ENCODE measurements at regions not wholly inside any gene's neighbourhood (a gene's known extent, or its start where the extent isn't known, plus 50 kb on each side); places are given as distances from the start of the nearest gene placed in this dataset.

DNA sequence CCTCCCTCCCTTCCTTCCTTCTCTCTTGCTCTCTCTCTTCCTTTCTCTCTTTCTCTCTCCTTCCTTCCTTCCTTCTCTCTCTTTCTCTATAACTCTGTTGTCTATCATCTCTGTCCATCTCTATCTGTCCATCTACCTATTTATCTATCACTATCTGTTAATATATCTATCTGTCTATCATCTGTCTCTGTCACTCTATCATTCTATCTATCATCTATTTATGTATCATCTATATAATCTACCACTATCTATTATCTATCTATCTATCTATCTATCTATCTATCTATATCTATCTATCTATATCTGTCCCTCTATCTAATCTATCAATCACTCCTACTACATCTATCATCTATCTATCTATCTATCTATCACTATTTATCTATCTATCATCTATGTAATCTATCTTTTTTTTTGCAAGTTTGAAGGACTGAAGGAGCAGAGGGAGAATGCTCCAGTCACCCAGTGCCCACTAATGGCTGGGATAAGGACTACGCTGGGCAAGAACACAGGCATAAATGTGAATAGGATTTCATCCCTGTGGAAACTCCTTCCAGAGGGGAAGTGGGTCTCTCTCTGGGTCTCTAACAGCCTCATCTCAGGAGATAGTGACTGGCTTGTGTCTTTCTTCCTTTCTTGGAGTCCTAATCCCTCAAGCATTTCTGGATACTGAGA lies 427.0 kb downstream of the LPIN1 start:
- TF ChIP-seq POLR2A (IDR thresholded peaks at IDR 0.05): no peak
- TF ChIP-seq, protein P1, sequence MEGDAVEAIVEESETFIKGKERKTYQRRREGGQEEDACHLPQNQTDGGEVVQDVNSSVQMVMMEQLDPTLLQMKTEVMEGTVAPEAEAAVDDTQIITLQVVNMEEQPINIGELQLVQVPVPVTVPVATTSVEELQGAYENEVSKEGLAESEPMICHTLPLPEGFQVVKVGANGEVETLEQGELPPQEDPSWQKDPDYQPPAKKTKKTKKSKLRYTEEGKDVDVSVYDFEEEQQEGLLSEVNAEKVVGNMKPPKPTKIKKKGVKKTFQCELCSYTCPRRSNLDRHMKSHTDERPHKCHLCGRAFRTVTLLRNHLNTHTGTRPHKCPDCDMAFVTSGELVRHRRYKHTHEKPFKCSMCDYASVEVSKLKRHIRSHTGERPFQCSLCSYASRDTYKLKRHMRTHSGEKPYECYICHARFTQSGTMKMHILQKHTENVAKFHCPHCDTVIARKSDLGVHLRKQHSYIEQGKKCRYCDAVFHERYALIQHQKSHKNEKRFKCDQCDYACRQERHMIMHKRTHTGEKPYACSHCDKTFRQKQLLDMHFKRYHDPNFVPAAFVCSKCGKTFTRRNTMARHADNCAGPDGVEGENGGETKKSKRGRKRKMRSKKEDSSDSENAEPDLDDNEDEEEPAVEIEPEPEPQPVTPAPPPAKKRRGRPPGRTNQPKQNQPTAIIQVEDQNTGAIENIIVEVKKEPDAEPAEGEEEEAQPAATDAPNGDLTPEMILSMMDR (IDR thresholded peaks at IDR 0.05): no peak

DNA sequence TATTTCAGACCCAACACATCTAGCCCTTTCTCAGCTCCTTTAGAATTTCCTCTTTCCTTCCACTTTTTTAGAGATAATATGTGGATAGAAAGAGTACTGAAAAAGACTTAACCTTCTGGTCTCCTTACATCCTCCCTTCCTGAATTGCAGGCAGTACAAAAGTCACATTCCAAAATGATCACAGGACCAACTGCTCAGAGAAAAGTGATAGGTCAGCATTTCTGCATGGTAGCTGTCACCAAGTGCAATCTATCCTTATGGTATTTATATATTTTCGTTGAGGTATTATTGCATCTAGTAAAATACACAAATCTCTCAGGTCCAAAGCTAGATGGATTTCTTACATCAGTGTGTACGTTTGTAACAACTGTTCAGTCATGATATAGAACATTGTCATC lies 427.5 kb downstream of the LPIN1 start:
- no peaks in the 10 kb centered on the region for H3K36me3 ChIP-seq
- H3K27me3 ChIP-seq: no peaks in the 10 kb centered on the region
- no peak for TF ChIP-seq POLR2A (IDR thresholded peaks at IDR 0.05)
- TF ChIP-seq, protein P1 (IDR thresholded peaks at IDR 0.05): no peak
- H3K4me1 ChIP-seq: peaks cover 0 to 24% (median 4%) of the 10 kb centered on the region in 4 donors
- H3K4me3 ChIP-seq: no peak overlapping the region
- DNase-seq: no peak
- H3K27ac ChIP-seq: no peak overlapping the region
- no peaks in the 10 kb centered on the region for H3K9me3 ChIP-seq

More for the DNA sequence above, 427.0 kb downstream of the LPIN1 start:
- Histone ChIP-seq H3K27me3 (no peaks in the 10 kb centered on the region), H3K4me3 (no peak overlapping the region), H3K4me1 (peaks cover 0 to 24% (median 4%) of the 10 kb centered on the region in 4 donors), H3K36me3 (no peaks in the 10 kb centered on the region), H3K27ac (no peak overlapping the region), H3K9me3 (no peaks in the 10 kb centered on the region)
- no peak for DNase-seq

DNA sequence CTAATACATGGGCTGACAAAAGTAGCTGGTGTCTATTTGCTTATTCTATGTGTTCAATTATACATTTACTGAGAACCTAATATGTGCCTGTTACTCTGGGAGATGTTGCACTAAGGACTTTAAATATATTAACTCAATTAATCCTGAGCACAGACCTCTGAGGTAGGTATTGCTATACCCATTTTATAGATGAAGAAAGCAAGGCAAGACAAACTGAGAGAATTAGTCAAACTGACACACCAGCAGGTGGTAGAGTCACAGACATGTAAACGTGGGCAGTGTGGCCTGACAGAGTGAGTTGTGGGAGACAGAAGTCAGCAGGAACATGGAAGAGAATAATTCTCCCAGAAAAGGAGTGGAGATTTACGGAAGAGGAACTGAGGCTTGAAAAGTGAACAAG lies 428.9 kb downstream of the LPIN1 start:
- DNase-seq: no peak
- Histone ChIP-seq H3K4me1 (peaks cover 0 to 14% (median 0%) of the 10 kb centered on the region in 4 donors), H3K27me3 (no peaks in the 10 kb centered on the region), H3K27ac (no peak overlapping the region), H3K9me3 (no peaks in the 10 kb centered on the region), H3K36me3 (no peaks in the 10 kb centered on the region), H3K4me3 (no peak overlapping the region)
- TF ChIP-seq, protein P1 (IDR thresholded peaks at IDR 0.05): no peak
- no peak for TF ChIP-seq POLR2A (IDR thresholded peaks at IDR 0.05)

DNA sequence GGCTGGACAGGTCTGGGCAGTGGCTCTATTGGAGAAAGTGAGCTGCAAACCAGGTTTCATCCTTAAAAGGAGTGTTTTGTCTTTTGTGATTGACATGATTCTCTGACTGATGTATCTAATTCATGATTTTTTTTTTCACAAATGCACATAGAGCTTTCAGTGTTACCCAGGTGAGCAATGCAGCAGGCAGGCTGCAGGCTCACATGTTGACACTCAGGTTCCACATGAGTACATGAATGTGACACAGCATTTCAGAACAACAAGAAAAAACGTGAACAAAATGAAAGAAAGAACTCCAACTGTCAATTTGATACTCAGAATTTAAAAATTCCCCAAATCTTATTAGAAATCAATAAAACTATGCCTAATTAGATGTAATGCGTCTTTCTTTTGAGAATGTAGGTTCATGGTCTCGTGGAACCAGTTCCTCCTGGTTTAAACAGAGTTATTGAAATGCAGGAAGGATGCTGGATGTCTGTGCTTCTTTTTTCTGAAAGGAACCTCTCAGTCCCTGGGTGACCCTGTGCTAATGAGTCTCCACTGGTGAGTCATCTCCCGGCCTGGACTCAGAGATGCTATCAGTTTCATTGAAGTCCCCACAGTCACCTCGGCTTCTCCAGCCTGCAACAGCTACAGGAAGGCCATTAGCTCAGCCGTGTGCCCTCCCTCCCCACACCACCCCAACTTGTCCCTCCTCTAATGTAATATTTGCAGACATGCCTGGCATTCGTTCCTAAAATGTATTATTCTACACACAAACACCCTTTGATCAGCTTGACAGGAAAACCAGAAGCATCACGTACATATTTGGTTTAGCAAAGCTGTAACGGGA lies 430.4 kb downstream of the LPIN1 start:
- H3K36me3 ChIP-seq: no peaks in the 10 kb centered on the region
- peaks cover 0 to 14% (median 0%) of the 10 kb centered on the region in 4 donors for H3K4me1 ChIP-seq
- no peaks in the 10 kb centered on the region for H3K9me3 ChIP-seq
- peak overlapping the region in 3 of 4 donors; percentile 23 to 47 (median 40) for H3K27ac ChIP-seq
- TF ChIP-seq, protein P1 (IDR thresholded peaks at IDR 0.05): no peak
- no peak for TF ChIP-seq POLR2A (IDR thresholded peaks at IDR 0.05)
- no peak overlapping the region for H3K4me3 ChIP-seq
- no peaks in the 10 kb centered on the region for H3K27me3 ChIP-seq
- peak in 2 of 3 donors; percentile 32 to 60 for DNase-seq

DNA sequence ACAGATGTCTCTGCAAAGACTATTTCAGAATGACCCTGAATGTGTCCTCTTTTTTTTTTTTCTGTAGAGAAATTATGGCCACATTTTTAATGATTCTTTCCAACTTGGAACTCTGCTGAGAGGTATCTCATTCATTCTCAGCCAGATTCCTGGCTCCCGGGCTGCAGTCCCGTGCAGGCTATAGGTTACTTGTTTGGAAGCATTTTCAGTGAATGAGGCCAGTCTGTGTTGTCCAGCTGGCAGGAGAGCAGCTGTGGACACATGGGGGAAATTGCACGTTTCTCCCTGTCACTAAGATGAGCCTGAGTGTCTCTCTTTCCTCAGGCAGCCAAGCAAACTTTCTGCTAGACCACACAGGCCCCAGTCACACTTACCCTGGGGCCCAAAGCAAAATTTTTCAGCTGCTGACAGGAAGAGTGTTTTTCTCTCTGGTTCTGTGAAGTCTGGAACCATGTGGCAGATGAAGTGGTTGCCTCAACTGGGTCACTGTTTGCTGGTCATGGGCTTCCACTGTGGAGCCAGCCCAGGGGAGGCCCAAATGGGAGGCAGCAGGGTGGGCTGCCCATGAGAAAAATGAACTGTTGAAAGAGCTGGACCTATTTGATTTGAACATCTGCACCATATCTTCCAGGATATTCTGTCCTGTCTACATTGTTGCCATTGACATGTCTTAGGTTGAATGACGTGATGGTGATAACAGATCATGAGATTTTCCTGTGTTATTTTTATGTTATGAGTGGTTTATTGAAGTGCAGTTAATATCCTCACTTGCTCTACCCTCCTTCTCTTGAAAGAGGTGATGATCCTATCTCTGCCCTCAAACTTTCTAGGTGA lies 431.2 kb downstream of the LPIN1 start:
- peaks cover 0 to 14% (median 0%) of the 10 kb centered on the region in 4 donors for H3K4me1 ChIP-seq
- no peak for TF ChIP-seq POLR2A (IDR thresholded peaks at IDR 0.05)
- TF ChIP-seq, protein P1 (IDR thresholded peaks at IDR 0.05): no peak
- peak in 1 of 3 donors; percentile 37 for DNase-seq
- H3K9me3 ChIP-seq: no peaks in the 10 kb centered on the region
- no peak overlapping the region for H3K4me3 ChIP-seq
- peak overlapping the region in 3 of 4 donors; percentile 23 to 47 (median 40) for H3K27ac ChIP-seq
- H3K36me3 ChIP-seq: no peaks in the 10 kb centered on the region
- no peaks in the 10 kb centered on the region for H3K27me3 ChIP-seq

Measured in Peyer's patch (tissue), 4 donors.